Upper lobe of left lung (tissue), 6 donors: ENCODE measurements at regions not wholly inside any gene's neighbourhood (a gene's known extent, or its start where the extent isn't known, plus 50 kb on each side); places are given as distances from the start of the nearest gene placed in this dataset.

Source experiments
- ATAC-seq, 2 donors: fragments of 200-7000 bp; cut with Tn5 transposase; one replicate each; pipeline ENCODE4 v1.9.1; 2022; ENCODE audit warnings: mild to moderate bottlenecking in 2 of 2, moderate library complexity in 2 of 2; ENCODE audit not compliant: low FRiP score in 2 of 2
- DNase-seq, 2 donors: peaks; one replicate each; pipeline ENCODE4 v3.0.0-alpha.2; 2019 to 2020
- H3K27ac ChIP-seq, 4 donors: fragments of 200-600 bp; sonication (generic); one replicate each; pipeline ENCODE4 v1.5.1; 2016 to 2019
- H3K27me3 ChIP-seq, 4 donors: fragments of 200-600 bp; sonication (generic); one replicate each; pipeline ENCODE4 v1.5.1; 2017 to 2019
- H3K36me3 ChIP-seq, 4 donors: fragments of 200-600 bp; sonication (generic); one replicate each; pipeline ENCODE4 v1.5.1; 2016 to 2019
- H3K4me1 ChIP-seq, 4 donors: fragments of 200-600 bp; sonication (generic); one replicate each; pipeline ENCODE4 v1.5.1; 2018 to 2019
- H3K4me3 ChIP-seq, 4 donors: fragments of 200-600 bp; sonication (generic); one replicate each; pipeline ENCODE4 v1.5.1; 2017 to 2019; ENCODE audit warnings: mild to moderate bottlenecking in 2 of 4, moderate library complexity in 1 of 4
- H3K9me3 ChIP-seq, 4 donors: fragments of 200-600 bp; sonication (generic); one replicate each; pipeline ENCODE4 v1.5.1; 2018 to 2019
- EP300 ChIP-seq, 4 donors: sonication (generic); formaldehyde crosslinking; IDR thresholded peaks; one replicate each; pipeline ENCODE4 v1.5.1; 2017; ENCODE audit warnings: antibody characterized with exemption in 4 of 4, control low read depth in 2 of 4
- POLR2A ChIP-seq, 4 donors: fragments of 450-650 bp; IDR thresholded peaks; one replicate each; pipeline ENCODE4 v1.5.1; 2016 to 2017; ENCODE audit warnings: antibody characterized with exemption in 4 of 4, mild to moderate bottlenecking in 2 of 4
- POLR2AphosphoS5 ChIP-seq, 2 donors: sonication (generic); formaldehyde crosslinking; IDR thresholded peaks; one replicate each; pipeline ENCODE4 v1.5.1; 2017; ENCODE audit warnings: antibody characterized with exemption in 2 of 2
- WGBS, 2 donors: methylation state at CpG; one replicate each; pipeline ENCODE4 v1.1.5; 2017 to 2018; 5-methylcytosine and 5-hydroxymethylcytosine counted together
- TF ChIP-seq, protein P1 (sequence below), 6 experiments: fragments of 450-650 bp in 4 of 6; fragments of 200-600 bp in 2 of 6; sonication (generic) in 2 of 6; IDR thresholded peaks; one replicate each; pipeline ENCODE4 v1.5.1; 2016 to 2019; ENCODE audit warnings: antibody characterized with exemption in 6 of 6
- donor health status: DM: no; HTN: no; CAD: no; lungs with moderate emphysema.
- donor health status: DM: no; HTN: yes; CAD: no; lungs with severe emphysema.

DNA sequence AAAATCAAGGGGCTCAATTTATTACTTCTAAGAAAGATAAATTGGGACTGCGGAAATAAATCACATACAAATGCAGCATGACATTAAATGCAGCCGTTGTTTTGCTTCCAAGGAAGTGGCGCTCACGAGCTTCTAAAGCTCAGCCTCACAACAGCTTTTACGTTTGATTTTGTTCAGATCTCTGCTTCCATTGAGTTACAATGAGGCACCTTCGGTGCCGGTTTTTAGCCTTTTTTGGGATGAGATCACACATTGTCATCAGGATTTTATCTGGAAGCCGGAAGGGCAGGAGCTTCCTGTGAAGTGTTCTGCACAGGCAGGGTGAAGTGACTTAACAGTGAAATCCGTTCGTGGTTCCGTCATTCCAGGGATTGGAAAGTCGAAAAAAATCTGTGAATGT lies 209.8 kb downstream of the DCDC2C start:
- ATAC-seq (no peak), DNase-seq (no peak)
- Histone ChIP-seq H3K27ac (peak overlapping the region in 1 of 4 donors; percentile 68), H3K4me3 (no peak overlapping the region), H3K36me3 (no peaks in the 10 kb centered on the region), H3K27me3 (no peaks in the 10 kb centered on the region), H3K9me3 (peaks cover 0 to 12% (median 2%) of the 10 kb centered on the region in 4 donors), H3K4me1 (peaks cover 0 to 10% (median 0%) of the 10 kb centered on the region in 4 donors)
- WGBS, 2 donors: 56 to 58% methylated on average over 12 of the region's 12 CpGs
- TF ChIP-seq, protein P1, sequence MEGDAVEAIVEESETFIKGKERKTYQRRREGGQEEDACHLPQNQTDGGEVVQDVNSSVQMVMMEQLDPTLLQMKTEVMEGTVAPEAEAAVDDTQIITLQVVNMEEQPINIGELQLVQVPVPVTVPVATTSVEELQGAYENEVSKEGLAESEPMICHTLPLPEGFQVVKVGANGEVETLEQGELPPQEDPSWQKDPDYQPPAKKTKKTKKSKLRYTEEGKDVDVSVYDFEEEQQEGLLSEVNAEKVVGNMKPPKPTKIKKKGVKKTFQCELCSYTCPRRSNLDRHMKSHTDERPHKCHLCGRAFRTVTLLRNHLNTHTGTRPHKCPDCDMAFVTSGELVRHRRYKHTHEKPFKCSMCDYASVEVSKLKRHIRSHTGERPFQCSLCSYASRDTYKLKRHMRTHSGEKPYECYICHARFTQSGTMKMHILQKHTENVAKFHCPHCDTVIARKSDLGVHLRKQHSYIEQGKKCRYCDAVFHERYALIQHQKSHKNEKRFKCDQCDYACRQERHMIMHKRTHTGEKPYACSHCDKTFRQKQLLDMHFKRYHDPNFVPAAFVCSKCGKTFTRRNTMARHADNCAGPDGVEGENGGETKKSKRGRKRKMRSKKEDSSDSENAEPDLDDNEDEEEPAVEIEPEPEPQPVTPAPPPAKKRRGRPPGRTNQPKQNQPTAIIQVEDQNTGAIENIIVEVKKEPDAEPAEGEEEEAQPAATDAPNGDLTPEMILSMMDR (IDR thresholded peaks at IDR 0.05): no peak
- no peak for TF ChIP-seq POLR2AphosphoS5 (IDR thresholded peaks at IDR 0.05)
- no peak for TF ChIP-seq EP300 (IDR thresholded peaks at IDR 0.05)
- TF ChIP-seq POLR2A (IDR thresholded peaks at IDR 0.05): no peak

DNA sequence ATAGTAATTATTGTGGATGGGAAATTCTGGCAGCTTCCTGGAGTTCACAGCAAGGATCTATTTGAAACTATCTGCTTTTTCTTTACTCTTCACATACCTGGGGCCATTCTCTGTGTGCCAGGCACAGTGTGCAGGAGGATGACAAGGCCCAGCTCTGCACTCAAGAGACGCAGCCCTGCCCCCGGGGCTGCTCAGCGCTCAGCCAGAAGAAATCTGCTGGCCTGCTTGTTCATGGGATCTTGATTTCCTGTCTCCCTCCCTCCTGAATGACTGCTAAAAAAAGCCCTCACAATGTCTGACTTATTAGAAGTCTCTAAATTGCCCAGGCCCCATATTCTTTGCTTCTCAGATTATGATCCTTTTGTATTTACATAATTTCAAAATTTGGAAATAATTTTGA lies 210.9 kb downstream of the DCDC2C start:
- H3K4me3 ChIP-seq: no peak overlapping the region
- H3K36me3 ChIP-seq: no peaks in the 10 kb centered on the region
- H3K27me3 ChIP-seq: no peaks in the 10 kb centered on the region
- peaks cover 0 to 2% (median 0%) of the 10 kb centered on the region in 4 donors for H3K9me3 ChIP-seq
- TF ChIP-seq, protein P1 (IDR thresholded peaks at IDR 0.05): no peak
- TF ChIP-seq EP300 (IDR thresholded peaks at IDR 0.05) (no peak), POLR2A (IDR thresholded peaks at IDR 0.05) (no peak), POLR2AphosphoS5 (IDR thresholded peaks at IDR 0.05) (no peak)
- H3K4me1 ChIP-seq: peaks cover 0 to 10% (median 0%) of the 10 kb centered on the region in 4 donors
- no peak for ATAC-seq
- 28 to 67% methylated on average over 3 of the region's 3 CpGs for whole genome bisulfite sequencing, 2 donors
- DNase-seq: peak in 1 of 2 donors; percentile 39
- no peak overlapping the region for H3K27ac ChIP-seq

DNA sequence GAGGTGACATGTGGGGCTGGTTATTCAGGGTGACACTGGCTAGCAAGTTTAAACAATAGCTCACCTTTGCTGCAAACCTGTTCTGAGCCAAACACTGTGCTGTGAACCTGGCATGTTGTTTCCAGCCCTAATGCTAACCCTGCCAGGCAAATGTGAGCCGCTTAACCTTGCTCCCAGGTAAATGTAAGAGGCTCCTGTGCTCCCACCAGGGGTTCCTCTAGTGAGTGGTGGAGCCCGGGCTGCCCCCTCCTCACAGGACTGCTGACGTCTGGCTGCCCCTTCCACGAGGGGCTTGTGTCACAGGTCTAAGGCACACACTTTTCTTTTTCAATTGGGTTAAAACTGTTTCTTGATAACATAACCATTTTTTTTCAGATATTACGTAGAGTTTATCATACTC lies 223.7 kb downstream of the DCDC2C start:
- no peaks in the 10 kb centered on the region for H3K36me3 ChIP-seq
- H3K4me1 ChIP-seq: no peaks in the 10 kb centered on the region
- WGBS, 2 donors: 74 to 76% methylated on average over 5 of the region's 5 CpGs
- H3K27me3 ChIP-seq: no peaks in the 10 kb centered on the region
- ATAC-seq: no peak
- no peak overlapping the region for H3K4me3 ChIP-seq
- no peaks in the 10 kb centered on the region for H3K9me3 ChIP-seq
- TF ChIP-seq, protein P1 (IDR thresholded peaks at IDR 0.05): no peak
- TF ChIP-seq EP300 (IDR thresholded peaks at IDR 0.05): no peak
- no peak for TF ChIP-seq POLR2AphosphoS5 (IDR thresholded peaks at IDR 0.05)
- H3K27ac ChIP-seq: no peak overlapping the region
- no peak for DNase-seq

DNA sequence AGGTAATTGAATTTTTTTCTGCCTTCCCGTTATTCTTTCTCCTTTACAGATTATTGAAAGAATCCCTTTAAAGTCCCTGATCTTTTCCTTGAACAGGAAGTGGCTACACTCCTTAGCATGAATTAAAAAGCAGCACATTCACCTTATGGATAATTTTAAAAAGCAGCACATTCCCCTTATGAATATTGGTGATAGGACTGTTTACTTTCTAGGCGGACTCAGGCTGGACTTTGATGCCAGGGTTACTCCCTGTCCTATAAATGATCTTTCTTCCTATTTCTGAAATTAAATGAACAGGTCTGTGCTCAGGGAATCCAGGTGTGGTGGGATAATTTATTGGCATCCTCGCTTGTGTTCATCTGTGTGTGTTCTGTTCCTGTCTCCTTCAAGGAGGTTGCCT lies 226.0 kb downstream of the DCDC2C start:
- no peaks in the 10 kb centered on the region for H3K36me3 ChIP-seq
- H3K9me3 ChIP-seq: no peaks in the 10 kb centered on the region
- H3K27me3 ChIP-seq: no peaks in the 10 kb centered on the region
- 78 to 81% methylated on average over 3 of the region's 3 CpGs for WGBS, 2 donors
- TF ChIP-seq EP300 (IDR thresholded peaks at IDR 0.05) (no peak), POLR2A (IDR thresholded peaks at IDR 0.05) (no peak), POLR2AphosphoS5 (IDR thresholded peaks at IDR 0.05) (no peak)
- TF ChIP-seq, protein P1 (IDR thresholded peaks at IDR 0.05): no peak
- no peak overlapping the region for H3K4me3 ChIP-seq
- H3K27ac ChIP-seq: no peak overlapping the region
- ATAC-seq (no peak), DNase-seq (no peak)
- no peaks in the 10 kb centered on the region for H3K4me1 ChIP-seq

DNA sequence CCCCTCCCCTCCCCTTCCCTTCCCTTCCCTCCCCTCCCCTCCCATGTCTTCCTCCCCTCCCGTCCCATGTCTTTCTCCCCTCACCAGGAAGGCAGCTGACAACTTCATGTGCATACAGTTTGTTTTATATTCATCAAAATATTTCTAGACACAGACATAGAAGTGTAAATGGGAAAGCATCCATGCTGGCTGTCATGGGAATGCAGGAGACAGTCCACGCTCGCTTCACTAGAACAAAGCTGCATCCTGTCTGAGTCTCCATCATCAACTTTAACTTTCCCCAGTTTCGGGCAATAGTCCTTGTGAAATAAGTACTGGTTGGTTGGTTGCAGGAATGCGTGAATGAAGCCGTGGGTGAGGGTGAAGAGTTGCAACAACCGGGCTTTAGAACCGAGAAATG lies 226.9 kb downstream of the DCDC2C start:
- Histone ChIP-seq H3K4me1 (no peaks in the 10 kb centered on the region), H3K27me3 (no peaks in the 10 kb centered on the region), H3K4me3 (no peak overlapping the region), H3K36me3 (no peaks in the 10 kb centered on the region), H3K9me3 (no peaks in the 10 kb centered on the region), H3K27ac (no peak overlapping the region)
- ATAC-seq (no peak), DNase-seq (no peak)
- 48 to 56% methylated on average over 7 of the region's 8 CpGs for WGBS, 2 donors
- TF ChIP-seq POLR2A (IDR thresholded peaks at IDR 0.05): no peak
- no peak for TF ChIP-seq EP300 (IDR thresholded peaks at IDR 0.05)
- TF ChIP-seq, protein P1 (IDR thresholded peaks at IDR 0.05): no peak
- no peak for TF ChIP-seq POLR2AphosphoS5 (IDR thresholded peaks at IDR 0.05)
